ENCODE measurements at regions not wholly inside any gene's neighbourhood (a gene's known extent, or its start where the extent isn't known, plus 50 kb on each side); places are given as distances from the start of the nearest gene placed in this dataset.

DNA sequence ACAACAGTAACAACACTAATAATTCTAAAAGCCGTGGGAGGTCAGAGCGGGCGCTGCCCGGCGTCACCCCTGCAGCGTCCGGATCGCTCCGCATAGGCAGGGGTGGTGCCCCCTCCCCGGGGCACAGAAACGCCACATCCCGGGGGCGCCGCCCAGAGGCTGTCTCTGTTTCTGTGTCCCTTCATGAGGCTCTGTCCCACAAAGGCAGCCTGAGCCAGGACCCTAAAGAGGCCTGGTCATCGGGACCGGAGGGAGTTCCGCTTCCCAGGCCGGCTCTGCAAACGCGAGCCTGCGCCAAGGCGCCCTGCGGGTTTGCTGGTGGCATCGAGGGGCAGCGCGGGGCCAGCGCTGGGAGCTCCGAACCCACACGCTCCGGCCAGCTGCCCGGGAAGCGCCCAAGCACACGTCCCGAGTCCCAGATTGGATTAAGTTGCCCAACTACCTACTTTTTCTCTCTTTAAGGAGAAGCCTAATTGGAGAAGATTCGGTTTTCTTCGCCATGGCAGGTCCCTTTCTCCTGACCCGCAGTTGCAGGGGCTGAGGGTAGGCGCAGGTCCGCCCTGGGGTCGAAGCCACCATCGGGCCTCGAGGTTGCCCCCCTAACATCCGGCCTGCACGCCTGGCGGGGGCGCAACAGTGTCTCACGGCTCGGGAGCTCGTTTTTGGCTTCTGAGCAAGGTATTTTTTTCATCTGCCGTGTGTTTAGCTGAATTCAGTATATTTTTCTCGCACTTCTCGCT lies 421.7 kb downstream of the VRK1 start:
- no peaks in the 10 kb centered on the region for H3K4me1 ChIP-seq
- intact Hi-C loops (cut with DNase I; ENCODE audit: low total_unique reads): no loop called here
- peaks cover 0 to 39% of the 10 kb centered on the region in 2 donors for H3K27me3 ChIP-seq
- TF ChIP-seq POLR2AphosphoS5 (IDR thresholded peaks at IDR 0.05) (no peak), POLR2A (IDR thresholded peaks at IDR 0.05) (no peak)
- TF ChIP-seq, protein P1, sequence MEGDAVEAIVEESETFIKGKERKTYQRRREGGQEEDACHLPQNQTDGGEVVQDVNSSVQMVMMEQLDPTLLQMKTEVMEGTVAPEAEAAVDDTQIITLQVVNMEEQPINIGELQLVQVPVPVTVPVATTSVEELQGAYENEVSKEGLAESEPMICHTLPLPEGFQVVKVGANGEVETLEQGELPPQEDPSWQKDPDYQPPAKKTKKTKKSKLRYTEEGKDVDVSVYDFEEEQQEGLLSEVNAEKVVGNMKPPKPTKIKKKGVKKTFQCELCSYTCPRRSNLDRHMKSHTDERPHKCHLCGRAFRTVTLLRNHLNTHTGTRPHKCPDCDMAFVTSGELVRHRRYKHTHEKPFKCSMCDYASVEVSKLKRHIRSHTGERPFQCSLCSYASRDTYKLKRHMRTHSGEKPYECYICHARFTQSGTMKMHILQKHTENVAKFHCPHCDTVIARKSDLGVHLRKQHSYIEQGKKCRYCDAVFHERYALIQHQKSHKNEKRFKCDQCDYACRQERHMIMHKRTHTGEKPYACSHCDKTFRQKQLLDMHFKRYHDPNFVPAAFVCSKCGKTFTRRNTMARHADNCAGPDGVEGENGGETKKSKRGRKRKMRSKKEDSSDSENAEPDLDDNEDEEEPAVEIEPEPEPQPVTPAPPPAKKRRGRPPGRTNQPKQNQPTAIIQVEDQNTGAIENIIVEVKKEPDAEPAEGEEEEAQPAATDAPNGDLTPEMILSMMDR (IDR thresholded peaks at IDR 0.05): no peak
- H3K27ac ChIP-seq: no peak overlapping the region
- H3K9me3 ChIP-seq: no peaks in the 10 kb centered on the region
- H3K36me3 ChIP-seq: no peaks in the 10 kb centered on the region
- no peak for DNase-seq (ENCODE audit: low spot score in 2 of 2)
- peak overlapping the region; percentile 31 to 63 (median 46) for H3K4me3 ChIP-seq

DNA sequence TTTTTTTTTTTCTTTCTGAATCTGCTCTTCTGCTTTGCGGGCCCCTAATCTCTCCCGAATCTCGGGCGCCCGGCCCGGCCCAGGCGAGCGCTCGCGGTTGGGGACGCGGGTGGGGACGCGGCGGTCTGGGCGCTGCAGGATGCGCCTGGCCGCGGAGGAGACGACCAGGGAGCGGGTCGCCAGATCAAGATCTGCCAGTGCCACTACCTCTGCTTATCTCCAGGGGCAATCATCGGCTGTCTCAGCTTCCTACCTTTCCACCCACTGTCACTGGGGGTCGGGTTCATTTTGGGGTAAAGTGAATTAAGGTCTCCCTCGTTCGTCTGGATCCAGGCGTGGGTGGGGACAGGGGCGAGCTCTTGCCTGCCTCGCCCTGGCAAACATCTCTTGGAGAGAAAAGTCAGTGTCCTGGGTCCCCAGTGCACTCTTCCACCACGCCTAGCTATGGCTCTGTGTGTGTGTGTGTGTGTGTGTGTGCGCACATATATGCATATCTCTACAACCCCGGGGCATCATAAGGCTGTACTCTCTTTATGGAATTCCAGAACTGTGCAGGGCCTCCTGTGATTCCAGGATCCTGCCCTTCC lies 422.3 kb downstream of the VRK1 start:
- no peak for TF ChIP-seq POLR2AphosphoS5 (IDR thresholded peaks at IDR 0.05)
- no peak for TF ChIP-seq POLR2A (IDR thresholded peaks at IDR 0.05)
- TF ChIP-seq, protein P1 (IDR thresholded peaks at IDR 0.05): no peak
- no peak for DNase-seq (ENCODE audit: low spot score in 2 of 2)
- no peaks in the 10 kb centered on the region for H3K4me1 ChIP-seq
- intact Hi-C loops (cut with DNase I; ENCODE audit: low total_unique reads): no loop called here
- peak overlapping the region; percentile 31 to 63 (median 46) for H3K4me3 ChIP-seq
- H3K9me3 ChIP-seq: no peaks in the 10 kb centered on the region
- no peak overlapping the region for H3K27ac ChIP-seq
- no peaks in the 10 kb centered on the region for H3K36me3 ChIP-seq
- H3K27me3 ChIP-seq: peaks cover 0 to 39% of the 10 kb centered on the region in 2 donors

DNA sequence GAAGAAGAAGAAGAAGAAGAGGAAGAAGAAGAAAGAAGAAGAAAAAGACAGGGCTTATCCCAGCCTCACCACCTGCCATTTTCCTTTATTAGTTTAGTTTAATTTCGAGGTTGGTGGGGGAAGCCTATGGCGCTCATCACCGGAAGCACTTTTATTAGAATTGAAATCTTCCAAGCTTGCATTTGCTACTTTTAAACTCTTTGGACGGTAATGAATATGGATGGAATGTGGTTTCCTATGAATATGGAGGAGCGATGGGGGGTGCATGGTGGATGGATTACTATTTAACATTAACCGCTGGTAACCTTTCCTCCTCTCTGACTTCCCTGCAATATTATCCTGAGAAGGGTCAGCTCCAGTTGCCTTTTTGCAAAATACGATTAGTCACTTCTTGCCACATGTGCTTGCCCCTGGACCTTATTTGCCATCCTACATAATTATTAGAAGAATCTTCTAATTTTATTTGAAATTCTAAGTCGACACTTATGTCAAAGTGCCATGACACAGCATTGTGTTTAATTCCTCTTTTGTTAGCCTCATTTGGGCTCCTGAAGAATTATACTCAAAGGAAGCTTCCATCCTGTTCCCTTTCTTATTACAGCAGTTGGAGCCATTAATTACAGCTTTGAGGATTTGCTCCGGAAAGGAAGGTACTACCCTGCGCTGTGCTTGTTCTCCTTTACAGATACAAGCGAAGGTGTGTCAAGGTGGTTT lies 424.5 kb downstream of the VRK1 start:
- no peak for DNase-seq (ENCODE audit: low spot score in 2 of 2)
- Histone ChIP-seq H3K27ac (no peak overlapping the region), H3K4me1 (no peaks in the 10 kb centered on the region), H3K27me3 (peaks cover 0 to 52% of the 10 kb centered on the region in 2 donors), H3K9me3 (no peaks in the 10 kb centered on the region), H3K36me3 (no peaks in the 10 kb centered on the region), H3K4me3 (no peak overlapping the region)
- intact Hi-C loops (cut with DNase I; ENCODE audit: low total_unique reads): no loop called here
- TF ChIP-seq POLR2A (IDR thresholded peaks at IDR 0.05) (no peak), POLR2AphosphoS5 (IDR thresholded peaks at IDR 0.05) (no peak)
- TF ChIP-seq, protein P1 (IDR thresholded peaks at IDR 0.05): no peak

DNA sequence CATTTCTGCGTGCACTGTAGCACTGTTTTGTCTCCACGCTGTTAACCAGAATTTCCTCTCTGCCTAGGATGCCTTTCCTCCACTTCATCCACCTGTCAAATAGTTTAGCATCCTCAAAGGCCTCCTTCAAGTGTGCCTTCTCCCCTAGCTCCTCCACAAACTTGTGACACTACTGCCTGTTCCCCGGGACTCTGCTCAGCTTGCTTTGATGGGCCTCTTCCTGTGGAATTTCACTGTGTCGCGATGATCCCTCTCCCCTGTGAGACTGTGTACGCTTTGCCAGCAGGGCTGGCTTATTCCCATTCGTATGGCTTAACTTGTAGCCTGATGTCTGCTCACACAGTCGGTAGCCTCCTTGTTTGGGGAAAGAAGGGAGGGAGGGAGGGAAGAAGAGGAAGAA lies 426.8 kb downstream of the VRK1 start:
- no peaks in the 10 kb centered on the region for H3K4me1 ChIP-seq
- H3K9me3 ChIP-seq: no peaks in the 10 kb centered on the region
- no peaks in the 10 kb centered on the region for H3K36me3 ChIP-seq
- TF ChIP-seq POLR2A (IDR thresholded peaks at IDR 0.05) (no peak), POLR2AphosphoS5 (IDR thresholded peaks at IDR 0.05) (no peak)
- TF ChIP-seq, protein P1 (IDR thresholded peaks at IDR 0.05): no peak
- intact Hi-C loops (cut with DNase I; ENCODE audit: low total_unique reads): no loop called here
- no peak for DNase-seq (ENCODE audit: low spot score in 2 of 2)
- H3K4me3 ChIP-seq: no peak overlapping the region
- H3K27me3 ChIP-seq: peaks cover 0 to 52% of the 10 kb centered on the region in 2 donors
- no peak overlapping the region for H3K27ac ChIP-seq

DNA sequence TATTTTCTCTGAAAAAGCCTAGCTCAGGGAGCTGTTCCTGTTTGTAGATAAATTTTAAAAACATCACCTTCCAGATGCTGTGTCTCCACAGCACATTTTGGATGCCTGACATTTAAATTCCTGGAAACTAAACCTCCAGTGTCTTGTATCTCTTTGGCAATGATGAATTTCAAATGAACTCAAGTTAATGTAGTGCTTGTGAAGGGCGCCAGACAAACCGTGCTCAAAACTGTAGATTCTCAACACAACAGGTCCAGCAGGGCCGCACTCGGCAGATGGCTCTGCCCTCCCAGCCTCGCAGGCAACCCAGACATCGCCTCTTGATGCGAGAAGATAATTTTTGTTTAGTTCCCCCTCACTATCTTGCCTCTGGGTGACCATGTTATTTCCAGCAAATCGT lies 432.9 kb downstream of the VRK1 start:
- intact Hi-C loops (cut with DNase I; ENCODE audit: low total_unique reads): no loop called here
- no peak for DNase-seq (ENCODE audit: low spot score in 2 of 2)
- no peaks in the 10 kb centered on the region for H3K36me3 ChIP-seq

More for the DNA sequence above, 432.9 kb downstream of the VRK1 start:
- TF ChIP-seq POLR2A (IDR thresholded peaks at IDR 0.05): no peak
- TF ChIP-seq, protein P1 (IDR thresholded peaks at IDR 0.05): no peak
- no peak for TF ChIP-seq POLR2AphosphoS5 (IDR thresholded peaks at IDR 0.05)
- Histone ChIP-seq H3K4me1 (no peaks in the 10 kb centered on the region), H3K4me3 (no peak overlapping the region), H3K27me3 (peaks cover 0 to 17% of the 10 kb centered on the region in 2 donors), H3K27ac (no peak overlapping the region), H3K9me3 (no peaks in the 10 kb centered on the region)

Data from breast epithelium (tissue), 4 donors.